ENCODE measurements at regions not wholly inside any gene's neighbourhood (a gene's known extent, or its start where the extent isn't known, plus 50 kb on each side); places are given as distances from the start of the nearest gene placed in this dataset.

GRCh38 chr14:97443412-97443811 is 646.2 kb downstream of the VRK1 start:
- H3K4me3 ChIP-seq (ENCODE audit: low read depth, low read length): no peak overlapping the region
- no peak overlapping the region for H3K27ac ChIP-seq (ENCODE audit: extremely low read depth, low read depth, low read length)
- ChIA-PET POLR2A (no interaction called here), CTCF (no interaction called here)
- no peak for TF ChIP-seq PBX3 (CRISPR knock-in tag; IDR thresholded peaks at IDR 0.05)
- TF ChIP-seq ZNF747 (tag by site-specific recombination; IDR thresholded peaks at IDR 0.05): no peak
- TF ChIP-seq ZBTB8A (tag by site-specific recombination; IDR thresholded peaks at IDR 0.05): no peak
- TF ChIP-seq ZNF23 (tag by site-specific recombination; IDR thresholded peaks at IDR 0.05; ENCODE audit: borderline replicate concordance): no peak
- TF ChIP-seq MEIS1 (CRISPR knock-in tag; IDR thresholded peaks at IDR 0.05; ENCODE audit: borderline replicate concordance): no peak
- no peak for TF ChIP-seq ZNF549 (tag by site-specific recombination; IDR thresholded peaks at IDR 0.05)
- TF ChIP-seq ZNF211 (tag by site-specific recombination; IDR thresholded peaks at IDR 0.05; ENCODE audit: low read depth): no peak
- TF ChIP-seq ZNF677 (tag by site-specific recombination; IDR thresholded peaks at IDR 0.05): no peak
- no peak for TF ChIP-seq KLF8 (tag by site-specific recombination; IDR thresholded peaks at IDR 0.05)
- no peak for TF ChIP-seq ZNF548 (tag by site-specific recombination; IDR thresholded peaks at IDR 0.05)
- no peak for TF ChIP-seq ZSCAN16 (tag by site-specific recombination; IDR thresholded peaks at IDR 0.05)
- TF ChIP-seq HOXC10 (CRISPR knock-in tag; IDR thresholded peaks at IDR 0.05): no peak
- no peak for TF ChIP-seq ZNF48 (tag by site-specific recombination; IDR thresholded peaks at IDR 0.05)
- no peak for TF ChIP-seq ZBTB7A (tag by site-specific recombination; IDR thresholded peaks at IDR 0.05; ENCODE audit: low read depth)
- TF ChIP-seq ZNF610 (tag by site-specific recombination; IDR thresholded peaks at IDR 0.05; ENCODE audit: borderline replicate concordance): no peak
- TF ChIP-seq OSR2 (tag by site-specific recombination; IDR thresholded peaks at IDR 0.05): no peak
- no peak for TF ChIP-seq SP3 (tag by site-specific recombination; IDR thresholded peaks at IDR 0.05)
- TF ChIP-seq BCL11B (tag by site-specific recombination; IDR thresholded peaks at IDR 0.05; ENCODE audit: low read depth): no peak
- H3K4me1 ChIP-seq (ENCODE audit: control insufficient read depth, insufficient read depth, low read length): no peaks in the 10 kb centered on the region
- H3K36me3 ChIP-seq (ENCODE audit: control insufficient read depth in 2 of 2, insufficient read depth in 1 of 2, low read length in 2 of 2): no peaks in the 10 kb centered on the region
- no peaks in the 10 kb centered on the region for H3K9me3 ChIP-seq (ENCODE audit: control insufficient read depth, insufficient read depth, low read depth, low read length)

- H3K4me1 ChIP-seq (ENCODE audit: control insufficient read depth, insufficient read depth, low read length): no peaks in the 10 kb centered on the region
- CTCF ChIA-PET: no interaction called here
- no peak for TF ChIP-seq FEZF1 (tag by site-specific recombination; IDR thresholded peaks at IDR 0.05)
- no peak for TF ChIP-seq MZF1 (tag by site-specific recombination; IDR thresholded peaks at IDR 0.05; ENCODE audit: borderline replicate concordance)
- no peak for TF ChIP-seq ZNF426 (tag by site-specific recombination; IDR thresholded peaks at IDR 0.05)
- TF ChIP-seq ZNF792 (tag by site-specific recombination; IDR thresholded peaks at IDR 0.05): no peak
- TF ChIP-seq ZNF398 (tag by site-specific recombination; IDR thresholded peaks at IDR 0.05): no peak
- no peak for TF ChIP-seq ZSCAN30 (tag by site-specific recombination; IDR thresholded peaks at IDR 0.05)
- TF ChIP-seq ZBTB17 (tag by site-specific recombination; IDR thresholded peaks at IDR 0.05): no peak
- TF ChIP-seq ZNF549 (tag by site-specific recombination; IDR thresholded peaks at IDR 0.05): no peak
- TF ChIP-seq GFI1B (tag by site-specific recombination; IDR thresholded peaks at IDR 0.05): no peak
- TF ChIP-seq ZNF239 (tag by site-specific recombination; IDR thresholded peaks at IDR 0.05): no peak
- TF ChIP-seq KLF1 (tag by site-specific recombination; IDR thresholded peaks at IDR 0.05): no peak
- TF ChIP-seq ZNF548 (tag by site-specific recombination; IDR thresholded peaks at IDR 0.05): no peak
- TF ChIP-seq ZNF280C (tag by site-specific recombination; IDR thresholded peaks at IDR 0.05): no peak
Observed at GRCh38 chr14:97444248-97444647, 647.1 kb downstream of the VRK1 start.

More at GRCh38 chr14:97444248-97444647, 647.1 kb downstream of the VRK1 start:
- H3K9me3 ChIP-seq (ENCODE audit: control insufficient read depth, insufficient read depth, low read depth, low read length): no peaks in the 10 kb centered on the region
- no peak overlapping the region for H3K4me3 ChIP-seq (ENCODE audit: low read depth, low read length)
- H3K27ac ChIP-seq (ENCODE audit: extremely low read depth, low read depth, low read length): no peak overlapping the region
- POLR2A ChIA-PET: no interaction called here
- no peaks in the 10 kb centered on the region for H3K36me3 ChIP-seq (ENCODE audit: control insufficient read depth in 2 of 2, insufficient read depth in 1 of 2, low read length in 2 of 2)
